ENCODE measurements at regions not wholly inside any gene's neighbourhood (a gene's known extent, or its start where the extent isn't known, plus 50 kb on each side); places are given as distances from the start of the nearest gene placed in this dataset.

DNA sequence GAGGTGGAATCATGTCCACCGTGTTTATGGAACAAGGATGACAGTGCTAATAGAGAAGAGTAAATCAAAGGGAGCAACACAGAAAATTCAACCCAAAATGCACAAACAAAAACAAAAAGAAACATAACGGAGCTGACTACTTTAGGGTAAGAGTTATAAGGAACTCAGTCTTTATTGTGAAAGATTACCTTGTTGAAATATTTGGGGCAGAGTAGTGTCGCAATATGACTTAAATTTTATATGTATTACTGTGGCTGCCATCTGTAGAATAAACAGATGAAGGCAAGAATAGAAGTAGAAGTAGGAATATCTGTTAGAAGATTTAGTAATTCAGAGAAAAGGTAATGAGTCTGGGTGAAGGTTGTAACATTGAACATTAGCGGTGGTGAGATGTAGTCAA lies 913.9 kb downstream of the BRINP3 start:
- in situ Hi-C loops (cut with HindIII; ENCODE audit: low sequenced_read_pairs) = no loop called here
- no peak overlapping the region for H3K4me3 ChIP-seq (ENCODE audit: low read depth, low read length)
- no peak for DNase-seq (ENCODE audit: low read depth)
- TF ChIP-seq, protein P1, sequence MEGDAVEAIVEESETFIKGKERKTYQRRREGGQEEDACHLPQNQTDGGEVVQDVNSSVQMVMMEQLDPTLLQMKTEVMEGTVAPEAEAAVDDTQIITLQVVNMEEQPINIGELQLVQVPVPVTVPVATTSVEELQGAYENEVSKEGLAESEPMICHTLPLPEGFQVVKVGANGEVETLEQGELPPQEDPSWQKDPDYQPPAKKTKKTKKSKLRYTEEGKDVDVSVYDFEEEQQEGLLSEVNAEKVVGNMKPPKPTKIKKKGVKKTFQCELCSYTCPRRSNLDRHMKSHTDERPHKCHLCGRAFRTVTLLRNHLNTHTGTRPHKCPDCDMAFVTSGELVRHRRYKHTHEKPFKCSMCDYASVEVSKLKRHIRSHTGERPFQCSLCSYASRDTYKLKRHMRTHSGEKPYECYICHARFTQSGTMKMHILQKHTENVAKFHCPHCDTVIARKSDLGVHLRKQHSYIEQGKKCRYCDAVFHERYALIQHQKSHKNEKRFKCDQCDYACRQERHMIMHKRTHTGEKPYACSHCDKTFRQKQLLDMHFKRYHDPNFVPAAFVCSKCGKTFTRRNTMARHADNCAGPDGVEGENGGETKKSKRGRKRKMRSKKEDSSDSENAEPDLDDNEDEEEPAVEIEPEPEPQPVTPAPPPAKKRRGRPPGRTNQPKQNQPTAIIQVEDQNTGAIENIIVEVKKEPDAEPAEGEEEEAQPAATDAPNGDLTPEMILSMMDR (IDR thresholded peaks at IDR 0.05; ENCODE audit: low read depth, low read length, missing control alignments) = no peak

DNA sequence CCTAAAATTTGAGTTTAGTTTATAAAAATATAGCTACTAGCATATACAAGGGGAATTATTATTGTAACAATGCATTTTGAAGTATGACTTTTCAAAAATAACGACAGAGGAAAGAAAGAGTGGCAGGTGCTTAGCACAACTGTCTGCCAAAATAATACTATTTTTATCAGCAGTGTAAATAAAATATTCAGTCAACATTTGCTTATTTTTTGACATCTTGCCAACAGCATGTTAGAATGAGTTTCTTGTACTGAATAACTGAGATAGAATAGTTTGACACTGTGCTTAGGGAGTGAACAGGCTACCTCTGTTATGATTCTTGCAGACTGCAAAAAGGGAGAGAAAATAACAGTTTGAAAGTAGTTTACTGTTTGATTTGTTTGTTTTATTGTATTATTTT lies 909.8 kb downstream of the BRINP3 start:
- H3K4me3 ChIP-seq (ENCODE audit: low read depth, low read length) = no peak overlapping the region
- in situ Hi-C loops (cut with HindIII; ENCODE audit: low sequenced_read_pairs) = no loop called here
- DNase-seq (ENCODE audit: low read depth) = no peak
- TF ChIP-seq, protein P1 (IDR thresholded peaks at IDR 0.05; ENCODE audit: low read depth, low read length, missing control alignments) = no peak

DNA sequence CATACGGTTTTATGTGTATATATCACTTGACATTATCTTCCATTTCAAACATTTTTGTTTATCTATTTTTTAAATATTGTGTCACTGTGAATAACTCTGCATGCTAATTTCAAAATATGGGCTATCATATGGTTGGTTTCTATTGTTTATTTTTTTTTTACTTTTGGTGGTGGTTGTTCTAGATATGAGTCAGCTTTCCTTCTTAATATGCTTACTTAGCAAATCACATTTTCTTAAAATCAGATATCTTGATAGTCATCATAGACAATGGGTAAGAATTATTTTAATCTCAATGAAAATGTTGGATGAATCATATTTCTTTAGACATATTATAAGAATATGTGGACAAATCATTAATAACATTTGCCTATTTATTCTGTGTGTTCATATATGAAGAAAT lies 881.5 kb downstream of the BRINP3 start:
- in situ Hi-C loops (cut with HindIII; ENCODE audit: low sequenced_read_pairs) = no loop called here
- TF ChIP-seq, protein P1 (IDR thresholded peaks at IDR 0.05; ENCODE audit: low read depth, low read length, missing control alignments) = no peak
- H3K4me3 ChIP-seq (ENCODE audit: low read depth, low read length) = no peak overlapping the region
- DNase-seq (ENCODE audit: low read depth) = no peak

DNA sequence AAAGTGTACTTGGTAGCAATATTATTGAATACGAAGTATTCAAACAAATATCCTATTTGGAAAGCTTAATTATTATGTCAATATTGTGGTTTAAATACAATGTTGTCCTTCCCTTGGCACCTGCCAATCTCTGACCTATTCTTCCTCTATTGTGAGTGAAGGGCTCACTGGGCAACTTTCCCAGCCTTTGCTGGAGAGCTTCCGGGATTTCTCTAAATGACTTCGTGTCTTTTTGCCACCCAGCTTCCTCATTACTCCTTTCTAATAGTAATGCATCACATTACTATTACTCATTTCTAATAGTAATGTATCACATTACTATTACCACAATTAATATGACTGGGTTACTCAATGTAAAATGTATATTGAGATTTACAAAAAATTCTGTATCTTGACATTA lies 880.6 kb downstream of the BRINP3 start:
- no peak overlapping the region for H3K4me3 ChIP-seq (ENCODE audit: low read depth, low read length)
- in situ Hi-C loops (cut with HindIII; ENCODE audit: low sequenced_read_pairs) = no loop called here
- no peak for DNase-seq (ENCODE audit: low read depth)
- TF ChIP-seq, protein P1 (IDR thresholded peaks at IDR 0.05; ENCODE audit: low read depth, low read length, missing control alignments) = no peak

DNA sequence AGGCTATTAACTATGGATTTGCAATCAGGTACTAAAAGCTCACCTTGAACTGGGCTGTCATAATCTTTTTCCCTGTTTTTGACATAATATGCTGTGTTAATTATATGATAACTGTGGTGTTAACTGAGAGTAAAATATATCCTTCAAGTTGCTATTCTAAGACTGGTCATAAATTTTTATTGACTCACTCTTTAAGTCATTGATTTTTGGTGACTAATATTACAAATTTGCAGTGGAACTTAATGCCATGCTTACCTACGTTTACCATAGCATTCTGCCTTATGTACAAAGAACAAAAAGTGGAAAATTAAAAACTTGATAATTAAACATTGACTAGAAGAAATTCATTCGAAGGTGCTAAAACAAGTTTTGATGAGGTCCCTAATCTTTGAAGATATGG lies 872.4 kb downstream of the BRINP3 start:
- in situ Hi-C loops (cut with HindIII; ENCODE audit: low sequenced_read_pairs) = no loop called here
- no peak for DNase-seq (ENCODE audit: low read depth)
- H3K4me3 ChIP-seq (ENCODE audit: low read depth, low read length) = no peak overlapping the region
- TF ChIP-seq, protein P1 (IDR thresholded peaks at IDR 0.05; ENCODE audit: low read depth, low read length, missing control alignments) = no peak

DNA sequence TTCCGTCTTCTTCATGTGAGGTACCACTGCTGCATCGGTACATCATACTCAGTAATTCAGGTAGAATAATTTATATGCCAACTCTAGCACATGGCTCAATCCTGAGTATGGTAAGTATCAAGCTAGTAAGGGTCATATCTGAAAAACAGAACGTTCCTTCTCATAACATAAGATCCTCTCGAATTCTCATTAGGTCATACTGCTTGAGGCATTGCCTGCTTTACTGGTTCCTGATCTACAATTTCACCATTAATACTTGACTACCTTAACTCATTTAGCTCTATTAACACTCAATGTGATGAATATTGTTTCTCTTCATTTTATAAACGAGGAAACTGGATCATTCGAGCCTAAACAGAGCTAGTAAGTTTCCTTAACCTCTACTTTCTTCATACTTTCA lies 871.6 kb downstream of the BRINP3 start:
- in situ Hi-C loops (cut with HindIII; ENCODE audit: low sequenced_read_pairs) = no loop called here
- no peak overlapping the region for H3K4me3 ChIP-seq (ENCODE audit: low read depth, low read length)
- TF ChIP-seq, protein P1 (IDR thresholded peaks at IDR 0.05; ENCODE audit: low read depth, low read length, missing control alignments) = no peak
- no peak for DNase-seq (ENCODE audit: low read depth)
